ENCODE measurements at regions not wholly inside any gene's neighbourhood (a gene's known extent, or its start where the extent isn't known, plus 50 kb on each side); places are given as distances from the start of the nearest gene placed in this dataset.

DNA sequence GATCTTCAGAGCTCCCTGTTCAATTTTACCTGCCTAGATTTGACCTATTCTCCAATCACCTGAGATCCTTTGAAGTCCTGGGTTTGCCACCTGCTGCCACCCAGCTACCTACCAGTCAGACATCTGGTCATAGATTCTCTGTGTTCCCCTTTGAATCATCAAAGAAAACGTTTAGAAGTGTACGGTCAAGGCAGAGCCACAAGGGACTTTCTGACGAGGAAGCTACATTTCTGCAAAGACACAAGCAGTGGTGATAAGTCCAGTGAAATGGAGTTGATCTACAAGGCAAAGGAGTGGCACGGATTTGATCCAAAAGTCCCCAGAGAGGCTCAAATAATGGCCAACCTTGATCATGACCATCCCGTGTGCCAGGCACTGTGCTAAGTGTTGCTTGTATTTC, 549.9 kb downstream of the MIAT start:
- no peak overlapping the region for H3K9ac ChIP-seq (ENCODE audit: low read length)
- H3F3A ChIP-seq (ENCODE audit: insufficient read depth, low read length): no peaks in the 10 kb centered on the region
- no peaks in the 10 kb centered on the region for H3K9me3 ChIP-seq (replicated peaks; ENCODE audit: insufficient read depth, low read length)
- H3K27me3 ChIP-seq (replicated peaks; ENCODE audit: insufficient read depth, low read length): peaks cover 88% of the 10 kb centered on the region
- H3K27ac ChIP-seq (ENCODE audit: low read length): no peak overlapping the region
- H3K4me2 ChIP-seq (ENCODE audit: low read depth, low read length): no peak overlapping the region
- H3K4me3 ChIP-seq (ENCODE audit: low read length): no peak overlapping the region
- no peak overlapping the region for H2AFZ ChIP-seq (ENCODE audit: low read length)
- H3K79me2 ChIP-seq (ENCODE audit: low read length): no peaks in the 10 kb centered on the region
- no peaks in the 10 kb centered on the region for H3K4me1 ChIP-seq (ENCODE audit: low read length)
- no peaks in the 10 kb centered on the region for H4K20me1 ChIP-seq (ENCODE audit: insufficient read depth, low read length)
- DNase-seq: no peak
- H3K9me2 ChIP-seq (replicated peaks; ENCODE audit: insufficient read depth, low read length): no peaks in the 10 kb centered on the region
- TF ChIP-seq, protein P1, sequence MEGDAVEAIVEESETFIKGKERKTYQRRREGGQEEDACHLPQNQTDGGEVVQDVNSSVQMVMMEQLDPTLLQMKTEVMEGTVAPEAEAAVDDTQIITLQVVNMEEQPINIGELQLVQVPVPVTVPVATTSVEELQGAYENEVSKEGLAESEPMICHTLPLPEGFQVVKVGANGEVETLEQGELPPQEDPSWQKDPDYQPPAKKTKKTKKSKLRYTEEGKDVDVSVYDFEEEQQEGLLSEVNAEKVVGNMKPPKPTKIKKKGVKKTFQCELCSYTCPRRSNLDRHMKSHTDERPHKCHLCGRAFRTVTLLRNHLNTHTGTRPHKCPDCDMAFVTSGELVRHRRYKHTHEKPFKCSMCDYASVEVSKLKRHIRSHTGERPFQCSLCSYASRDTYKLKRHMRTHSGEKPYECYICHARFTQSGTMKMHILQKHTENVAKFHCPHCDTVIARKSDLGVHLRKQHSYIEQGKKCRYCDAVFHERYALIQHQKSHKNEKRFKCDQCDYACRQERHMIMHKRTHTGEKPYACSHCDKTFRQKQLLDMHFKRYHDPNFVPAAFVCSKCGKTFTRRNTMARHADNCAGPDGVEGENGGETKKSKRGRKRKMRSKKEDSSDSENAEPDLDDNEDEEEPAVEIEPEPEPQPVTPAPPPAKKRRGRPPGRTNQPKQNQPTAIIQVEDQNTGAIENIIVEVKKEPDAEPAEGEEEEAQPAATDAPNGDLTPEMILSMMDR (IDR thresholded peaks at IDR 0.05; ENCODE audit: low read length): no peak
- TF ChIP-seq EZH2 (optimal IDR thresholded peaks at IDR 0.05; ENCODE audit: low read depth, low read length) (no peak), EZH2phosphoT487 (IDR thresholded peaks at IDR 0.05; ENCODE audit: low read length) (no peak)
- H3K36me3 ChIP-seq (replicated peaks; ENCODE audit: insufficient read depth, low read length): no peaks in the 10 kb centered on the region

DNA sequence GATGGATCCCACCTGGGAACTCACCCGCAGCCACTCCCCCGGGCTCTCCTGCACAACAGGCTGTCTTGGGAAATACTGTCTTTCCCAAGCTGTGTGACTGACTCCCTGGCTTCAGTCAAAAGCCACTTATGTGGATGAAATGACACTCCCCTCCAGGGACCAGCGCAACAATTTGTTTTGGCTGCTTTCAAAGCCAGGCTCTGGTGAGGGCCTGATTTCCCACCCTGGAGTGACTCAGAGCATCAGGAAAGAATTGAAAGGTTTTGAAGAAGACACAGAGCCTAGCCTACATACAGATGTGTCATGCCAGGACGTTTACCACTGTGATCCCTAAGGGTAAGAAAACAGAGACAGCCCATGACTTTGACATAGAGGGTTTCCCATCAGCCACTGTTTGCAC, 550.5 kb downstream of the MIAT start:
- H3K9me3 ChIP-seq (replicated peaks; ENCODE audit: insufficient read depth, low read length): no peaks in the 10 kb centered on the region
- no peak overlapping the region for H2AFZ ChIP-seq (ENCODE audit: low read length)
- H3K4me1 ChIP-seq (ENCODE audit: low read length): no peaks in the 10 kb centered on the region
- H4K20me1 ChIP-seq (ENCODE audit: insufficient read depth, low read length): no peaks in the 10 kb centered on the region
- no peaks in the 10 kb centered on the region for H3K9me2 ChIP-seq (replicated peaks; ENCODE audit: insufficient read depth, low read length)
- peaks cover 88% of the 10 kb centered on the region for H3K27me3 ChIP-seq (replicated peaks; ENCODE audit: insufficient read depth, low read length)
- H3K4me2 ChIP-seq (ENCODE audit: low read depth, low read length): no peak overlapping the region
- no peaks in the 10 kb centered on the region for H3K36me3 ChIP-seq (replicated peaks; ENCODE audit: insufficient read depth, low read length)
- TF ChIP-seq EZH2 (optimal IDR thresholded peaks at IDR 0.05; ENCODE audit: low read depth, low read length): no peak
- no peak for TF ChIP-seq EZH2phosphoT487 (IDR thresholded peaks at IDR 0.05; ENCODE audit: low read length)
- TF ChIP-seq, protein P1 (IDR thresholded peaks at IDR 0.05; ENCODE audit: low read length): no peak
- no peak overlapping the region for H3K4me3 ChIP-seq (ENCODE audit: low read length)
- H3K79me2 ChIP-seq (ENCODE audit: low read length): no peaks in the 10 kb centered on the region
- DNase-seq: no peak
- no peaks in the 10 kb centered on the region for H3F3A ChIP-seq (ENCODE audit: insufficient read depth, low read length)
- no peak overlapping the region for H3K9ac ChIP-seq (ENCODE audit: low read length)
- H3K27ac ChIP-seq (ENCODE audit: low read length): no peak overlapping the region

DNA sequence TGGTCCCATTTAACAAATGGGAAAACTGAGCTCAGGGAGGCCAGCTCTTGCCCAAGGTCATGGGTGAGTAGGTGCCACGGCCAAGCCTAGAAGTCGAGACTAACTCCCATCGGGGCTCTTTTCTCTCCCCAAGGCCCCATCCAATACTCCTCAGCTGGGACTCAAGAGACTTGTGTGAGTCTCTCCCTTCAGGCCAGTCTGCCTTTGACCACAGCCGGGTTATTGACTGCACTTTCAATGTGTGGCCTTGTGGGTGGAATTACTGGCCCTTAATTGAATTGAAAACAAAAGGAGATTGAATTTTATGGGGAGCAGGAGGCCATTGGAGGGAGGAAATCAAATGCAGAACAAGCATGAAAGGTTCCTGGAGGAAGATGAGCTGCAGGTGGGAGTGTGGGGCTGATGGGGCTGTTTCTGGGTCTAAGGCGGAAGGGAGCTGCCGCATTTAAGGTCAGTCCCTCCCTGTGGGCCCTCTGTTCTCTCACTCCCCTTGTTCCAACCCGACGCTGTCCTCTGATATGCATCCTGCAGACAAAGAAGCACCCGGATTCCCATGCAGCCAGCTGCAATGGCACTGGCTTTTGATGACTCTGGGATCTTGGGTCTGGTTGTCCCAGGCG, 552.8 kb downstream of the MIAT start:
- no peaks in the 10 kb centered on the region for H3K36me3 ChIP-seq (replicated peaks; ENCODE audit: insufficient read depth, low read length)
- no peak for DNase-seq
- no peak overlapping the region for H3K27ac ChIP-seq (ENCODE audit: low read length)
- no peak overlapping the region for H3K4me3 ChIP-seq (ENCODE audit: low read length)
- H3K9me3 ChIP-seq (replicated peaks; ENCODE audit: insufficient read depth, low read length): no peaks in the 10 kb centered on the region
- H4K20me1 ChIP-seq (ENCODE audit: insufficient read depth, low read length): no peaks in the 10 kb centered on the region
- H3F3A ChIP-seq (ENCODE audit: insufficient read depth, low read length): no peaks in the 10 kb centered on the region
- no peaks in the 10 kb centered on the region for H3K79me2 ChIP-seq (ENCODE audit: low read length)
- no peak overlapping the region for H3K9ac ChIP-seq (ENCODE audit: low read length)
- no peak overlapping the region for H3K4me2 ChIP-seq (ENCODE audit: low read depth, low read length)
- TF ChIP-seq EZH2phosphoT487 (IDR thresholded peaks at IDR 0.05; ENCODE audit: low read length) (no peak), EZH2 (optimal IDR thresholded peaks at IDR 0.05; ENCODE audit: low read depth, low read length) (no peak)
- TF ChIP-seq, protein P1 (IDR thresholded peaks at IDR 0.05; ENCODE audit: low read length): no peak
- H3K27me3 ChIP-seq (replicated peaks; ENCODE audit: insufficient read depth, low read length): peaks cover 72% of the 10 kb centered on the region
- H3K4me1 ChIP-seq (ENCODE audit: low read length): no peaks in the 10 kb centered on the region
- H3K9me2 ChIP-seq (replicated peaks; ENCODE audit: insufficient read depth, low read length): no peaks in the 10 kb centered on the region
- H2AFZ ChIP-seq (ENCODE audit: low read length): no peak overlapping the region

Measured in MM.1S (cell line).